ENCODE measurements at regions not wholly inside any gene's neighbourhood (a gene's known extent, or its start where the extent isn't known, plus 50 kb on each side); places are given as distances from the start of the nearest gene placed in this dataset.

DNA sequence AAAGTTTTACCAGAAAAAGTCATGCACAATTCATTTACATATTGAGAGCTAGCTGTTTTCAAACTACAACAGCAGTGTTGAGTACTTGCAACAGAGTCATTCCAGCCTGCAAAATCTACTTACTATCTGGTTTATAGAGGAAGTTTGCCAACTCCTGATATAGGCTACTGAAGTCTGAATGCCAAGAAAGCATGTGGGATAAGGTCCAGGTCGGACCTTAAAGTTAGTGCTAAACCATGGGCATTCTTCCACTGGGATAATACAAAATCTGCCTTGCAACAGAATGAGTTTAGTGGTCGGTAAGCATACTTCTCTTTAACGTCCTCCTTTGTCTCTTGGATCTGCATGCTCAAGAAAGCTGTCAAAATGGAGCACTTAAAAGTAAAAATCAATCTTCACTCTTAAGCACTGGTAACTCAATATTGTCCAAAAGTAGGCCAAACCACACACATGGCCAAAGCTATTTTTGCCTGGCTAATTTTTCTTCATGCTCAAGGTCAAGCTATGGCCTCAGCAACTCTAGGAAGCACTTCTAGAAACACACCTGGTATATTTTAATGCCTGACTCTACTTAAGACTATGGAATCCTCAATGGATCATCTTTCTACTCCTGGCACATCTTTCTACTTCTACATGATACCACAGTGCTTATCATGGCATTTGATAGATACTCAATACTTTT lies 364.9 kb upstream of the KITLG start:
- CTCF ChIA-PET, result no interaction called here
- POLR2A ChIA-PET, result no interaction called here

DNA sequence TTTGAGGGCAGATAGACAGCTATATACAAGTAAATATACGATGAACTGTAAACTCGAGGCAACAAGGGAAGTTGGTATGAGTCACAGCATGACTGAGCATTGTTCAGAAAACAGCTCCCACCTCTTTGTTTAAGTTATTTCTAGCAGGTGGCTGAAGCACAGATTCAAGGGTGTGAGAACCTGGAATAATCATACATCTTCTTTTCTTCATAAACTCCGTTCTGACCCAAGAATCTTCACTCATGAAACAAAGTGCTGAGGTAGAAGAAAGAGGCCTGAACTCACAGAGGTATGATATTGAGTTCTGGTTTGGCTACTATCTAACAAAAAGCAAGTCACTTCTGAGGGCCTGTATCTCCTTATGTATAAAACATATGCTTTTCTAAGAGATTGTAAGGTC lies 364.1 kb upstream of the KITLG start:
- POLR2A ChIA-PET, result no interaction called here
- CTCF ChIA-PET, result no interaction called here

DNA sequence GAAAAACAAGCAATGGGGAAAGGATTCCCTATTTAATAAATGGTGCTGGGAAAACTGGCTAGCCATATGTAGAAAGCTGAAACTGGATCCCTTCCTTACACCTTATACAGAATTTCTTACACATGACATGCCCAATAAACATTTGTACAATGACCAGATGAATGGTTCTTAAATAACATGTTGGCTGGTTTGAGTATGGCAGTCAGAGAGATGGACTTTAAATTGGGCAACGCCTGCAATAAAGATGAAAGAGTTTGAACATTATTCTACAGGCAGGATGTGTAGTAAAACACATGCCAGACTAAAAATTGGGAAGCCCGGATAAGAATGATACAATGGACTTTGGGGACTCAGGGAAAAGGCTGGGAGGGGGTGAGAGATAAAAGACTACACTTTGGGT lies 360.6 kb upstream of the KITLG start:
- ChIA-PET POLR2A (no interaction called here), CTCF (no interaction called here)

DNA sequence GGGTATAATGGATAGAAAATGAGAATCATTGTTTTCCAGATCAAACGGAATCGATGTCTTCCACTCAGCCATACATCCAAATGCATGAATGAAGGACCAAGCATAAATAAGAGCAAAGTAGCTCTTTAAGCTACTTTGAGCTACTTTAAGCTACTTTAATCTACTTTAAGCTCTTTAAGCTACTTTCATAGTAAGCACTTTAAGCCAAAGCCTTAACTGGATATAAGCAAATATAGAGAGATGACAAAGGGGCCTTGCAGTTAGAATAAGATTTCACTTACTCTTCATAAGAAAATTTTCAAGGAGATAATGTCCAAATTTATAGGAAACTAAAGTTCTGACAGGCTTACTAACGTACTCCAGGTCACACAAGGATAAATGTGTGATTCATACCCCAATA lies 355.6 kb upstream of the KITLG start:
- ChIA-PET CTCF (no interaction called here), POLR2A (no interaction called here)

DNA sequence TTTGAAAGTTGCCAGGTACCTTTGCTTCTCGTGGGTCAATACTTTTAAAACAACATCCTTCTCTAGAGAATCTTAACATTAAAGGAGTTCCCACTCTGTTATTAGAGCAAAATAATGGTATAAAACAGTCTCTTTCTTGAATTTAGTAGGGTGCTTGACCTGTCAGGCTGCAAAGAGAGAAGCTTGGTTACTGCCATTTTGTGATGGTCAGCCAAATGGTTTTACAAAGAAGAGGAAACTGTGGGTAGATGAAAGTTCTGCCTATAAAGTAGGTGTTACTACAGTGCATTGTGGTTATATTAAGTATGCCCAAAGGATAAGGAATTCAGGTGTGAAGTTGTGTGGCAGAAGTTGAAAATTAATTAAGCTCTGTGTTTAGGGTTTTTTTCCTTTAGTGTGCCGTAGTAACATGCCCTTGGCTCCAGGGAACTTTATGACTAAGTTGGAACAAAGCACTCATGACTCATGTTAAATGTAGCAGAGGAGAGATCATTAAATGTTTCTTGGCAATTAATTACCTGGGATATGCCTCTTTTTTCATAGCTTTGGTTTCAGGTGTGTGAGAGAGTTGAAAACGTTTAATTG lies 354.0 kb upstream of the KITLG start:
- ChIA-PET POLR2A (no interaction called here), CTCF (no interaction called here)

DNA sequence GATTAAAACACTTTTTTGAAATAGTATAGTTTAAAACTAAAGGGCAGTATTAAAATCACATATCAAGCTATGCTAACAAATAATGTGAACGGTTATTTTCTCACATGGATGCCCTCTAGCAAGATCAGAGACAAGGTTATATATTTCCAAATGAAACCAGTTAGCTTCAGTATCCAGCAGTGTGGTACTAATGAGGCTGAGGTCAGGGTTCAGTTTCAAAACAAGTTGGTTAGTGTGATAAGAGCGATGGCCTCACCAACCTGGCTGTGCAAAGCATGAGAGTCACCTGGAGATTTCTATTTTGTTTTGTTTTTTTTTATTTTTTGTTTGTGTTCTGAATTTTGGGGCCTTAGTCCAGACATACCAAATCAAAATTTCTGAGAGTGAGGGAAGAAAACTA lies 352.2 kb upstream of the KITLG start:
- POLR2A ChIA-PET, result no interaction called here
- CTCF ChIA-PET, result no interaction called here

DNA sequence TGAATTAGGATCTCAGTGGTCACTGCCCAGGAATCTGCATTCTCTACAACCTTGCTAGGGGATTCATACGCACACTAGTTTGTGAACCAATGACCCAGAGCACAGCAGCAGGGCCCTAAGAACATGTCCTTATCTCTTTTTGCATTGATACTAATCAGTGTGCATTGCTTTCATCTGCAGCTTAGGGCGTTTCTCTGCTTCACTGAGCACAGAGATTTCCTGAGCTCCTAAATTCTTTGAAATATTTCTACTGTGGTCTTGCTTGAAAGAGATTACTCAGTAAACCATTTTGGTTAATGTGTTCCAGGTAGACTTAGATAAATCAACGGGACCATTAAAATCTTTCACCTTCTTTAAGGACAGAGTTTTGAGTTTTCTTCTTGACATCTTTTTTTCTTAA lies 351.3 kb upstream of the KITLG start:
- CTCF ChIA-PET, result no interaction called here
- POLR2A ChIA-PET, result no interaction called here

DNA sequence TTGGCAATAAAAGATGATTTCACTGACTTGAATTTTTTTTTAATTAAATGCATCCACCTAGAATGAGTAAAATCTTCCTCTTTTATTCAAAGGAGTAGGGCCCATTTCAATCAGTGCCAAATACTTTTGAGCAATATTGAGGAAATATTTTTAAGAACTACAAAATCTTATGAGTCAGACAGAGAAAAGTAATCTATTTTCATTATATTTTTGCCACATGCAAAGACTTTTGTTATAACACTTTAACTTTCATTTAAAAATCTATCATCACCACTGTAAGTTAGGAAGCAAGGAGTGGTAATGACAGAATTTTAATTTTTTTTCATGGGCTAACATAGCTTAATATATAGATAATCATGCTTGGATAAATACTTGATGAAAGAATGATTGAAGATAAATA lies 345.2 kb upstream of the KITLG start:
- ChIA-PET POLR2A (no interaction called here), CTCF (no interaction called here)

DNA sequence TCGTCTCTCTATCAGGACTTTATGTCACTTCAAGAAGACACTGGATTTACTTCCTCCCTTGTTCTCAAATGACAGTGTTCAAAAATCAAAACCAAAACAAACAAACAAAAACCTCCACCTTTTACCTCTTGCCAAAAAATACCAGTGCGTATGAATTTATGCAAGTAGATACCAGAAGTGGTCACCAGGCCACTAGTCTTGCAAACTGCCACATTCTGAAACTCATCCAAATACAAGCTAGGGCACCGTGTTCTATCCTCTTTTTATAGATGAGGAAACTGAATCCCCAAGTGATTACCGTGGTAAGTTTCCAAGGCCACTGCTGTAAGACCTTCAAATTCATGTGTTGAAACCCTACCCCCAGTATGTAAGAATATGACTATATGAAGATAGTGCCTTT lies 343.9 kb upstream of the KITLG start:
- ChIA-PET POLR2A (no interaction called here), CTCF (no interaction called here)

DNA sequence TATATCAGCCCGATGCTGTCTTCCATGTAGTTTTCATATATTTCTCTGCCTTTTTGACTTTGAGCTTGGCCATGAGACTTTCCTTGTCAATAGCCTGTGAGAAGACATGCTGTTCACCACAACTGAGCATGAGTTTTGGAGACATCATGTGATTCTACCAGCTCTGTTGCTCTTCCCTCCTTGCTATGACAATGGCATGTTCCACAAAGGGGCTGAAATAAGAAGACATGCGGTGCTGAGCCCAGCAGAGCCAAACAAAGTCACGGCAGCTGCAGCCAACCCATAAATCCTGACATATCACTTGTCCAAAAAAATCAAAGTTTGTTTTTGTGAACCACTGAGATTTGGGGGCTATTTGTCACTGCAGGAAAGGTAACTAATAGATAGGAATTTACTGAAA lies 343.4 kb upstream of the KITLG start:
- CTCF ChIA-PET, result no interaction called here

DNA sequence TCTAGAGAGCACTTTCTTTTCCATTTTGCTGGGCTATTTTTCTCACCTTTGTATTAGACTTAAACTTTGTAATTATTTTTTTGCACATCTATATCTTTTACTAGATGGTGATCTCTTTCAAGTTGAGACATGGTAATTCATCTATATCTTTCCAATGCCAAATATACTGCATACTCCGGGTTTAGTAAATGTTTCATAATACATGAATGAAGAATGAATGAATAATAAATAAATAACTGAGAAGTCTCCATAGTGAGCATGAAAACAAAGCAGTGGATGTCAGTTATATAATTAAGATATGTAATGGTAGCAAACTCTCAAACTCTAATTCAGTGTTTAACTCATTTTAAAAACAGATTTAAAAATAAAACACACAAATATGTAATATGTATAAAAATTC lies 342.5 kb upstream of the KITLG start:
- ChIA-PET CTCF (no interaction called here), POLR2A (no interaction called here)

More for the DNA sequence above, 343.4 kb upstream of the KITLG start:
- POLR2A ChIA-PET, result no interaction called here

DNA sequence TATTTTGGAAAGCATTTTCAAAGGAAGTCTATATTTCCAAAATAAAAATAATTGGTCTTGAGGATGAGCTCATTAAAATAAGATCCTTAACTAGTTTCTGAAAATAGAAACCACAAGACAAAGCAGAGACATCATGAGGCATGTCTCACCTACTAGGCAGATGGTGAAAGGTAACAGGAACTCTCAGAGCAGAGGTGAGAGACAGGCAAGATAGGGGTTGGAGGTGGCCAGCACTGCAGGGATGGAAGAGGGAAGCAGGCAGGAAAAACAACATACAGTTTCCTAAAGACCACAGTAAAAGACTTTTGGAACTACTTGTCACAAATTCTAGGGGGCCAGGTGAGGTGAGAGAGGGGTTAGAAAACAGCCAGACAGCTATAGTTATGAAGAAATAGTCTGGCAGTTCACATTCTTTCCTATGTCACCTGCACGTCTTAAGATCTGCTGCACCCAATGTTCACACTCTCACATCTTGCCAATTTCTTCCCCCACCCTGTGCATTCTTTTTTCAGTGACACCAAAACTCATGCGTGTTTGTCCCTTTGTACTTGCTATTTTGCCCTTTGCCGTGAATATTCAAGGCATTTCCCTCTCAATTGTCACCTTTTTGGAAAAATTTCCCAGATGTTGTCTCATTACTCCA lies 341.7 kb upstream of the KITLG start:
- POLR2A ChIA-PET, result no interaction called here
- CTCF ChIA-PET, result no interaction called here

DNA sequence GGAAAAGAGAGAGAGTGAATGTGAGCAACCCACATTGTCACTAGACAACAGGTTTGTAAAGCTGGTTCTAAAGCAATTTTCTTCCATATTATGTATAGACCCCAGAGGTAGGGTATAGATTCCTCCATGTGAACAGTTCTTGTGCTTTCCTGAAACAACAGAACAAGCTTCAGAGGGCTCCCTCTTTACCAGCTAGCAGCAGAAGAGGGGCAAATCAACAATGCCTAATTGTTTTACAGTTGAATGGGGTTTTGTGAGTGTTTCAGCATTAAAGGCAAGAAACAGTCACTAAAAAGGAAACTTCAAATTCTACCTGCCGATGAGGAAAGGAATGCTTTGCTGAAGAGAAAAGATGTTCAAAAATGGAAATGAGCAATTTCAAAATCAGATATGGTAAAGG lies 341.2 kb upstream of the KITLG start:
- ChIA-PET CTCF (interaction anchor here (0.7 kb wide), 2 partner anchors 14 to 426 kb away, joined by 3 to 4 read pairs; no protein-coding TSS in a partner anchor), POLR2A (no interaction called here)

DNA sequence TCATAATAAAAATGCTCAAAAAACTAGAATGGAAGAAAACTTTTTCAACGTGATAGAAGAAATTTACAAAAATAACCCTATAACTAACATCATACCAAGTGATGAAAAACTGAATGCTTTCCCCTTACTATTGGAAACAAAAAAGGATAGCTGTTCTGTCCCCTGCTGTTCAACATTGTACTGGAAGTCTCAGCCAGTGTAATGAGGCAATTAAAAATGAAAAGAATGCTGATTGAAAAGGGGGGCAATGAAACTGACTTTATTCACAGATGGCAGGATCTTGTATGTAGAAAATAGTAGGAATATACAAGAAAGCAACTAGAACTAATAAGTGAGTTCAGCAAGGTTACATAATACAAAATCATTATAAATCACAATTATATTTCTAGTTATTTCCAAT lies 337.9 kb upstream of the KITLG start:
- CTCF ChIA-PET, result no interaction called here
- POLR2A ChIA-PET, result no interaction called here

DNA sequence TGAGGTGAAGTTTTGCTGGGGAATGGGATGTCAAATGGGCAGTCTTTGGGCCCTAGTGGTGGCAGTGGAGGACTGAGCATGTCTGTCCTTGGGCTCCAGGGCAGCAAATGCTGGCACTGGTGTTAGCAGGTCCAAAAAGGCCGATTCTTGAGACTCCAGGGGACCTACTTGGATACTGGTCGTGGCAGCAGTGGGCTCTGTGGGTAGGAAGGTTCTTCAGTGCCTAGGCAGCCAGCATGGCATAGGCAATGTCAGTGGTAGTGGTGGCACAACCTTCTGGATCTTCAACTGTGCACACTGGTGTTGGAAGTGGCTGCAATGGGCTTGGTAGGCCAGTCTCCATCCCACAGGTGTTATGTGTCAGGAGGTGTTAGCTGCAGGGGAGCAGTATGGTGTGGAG lies 334.7 kb upstream of the KITLG start:
- POLR2A ChIA-PET, result no interaction called here

DNA sequence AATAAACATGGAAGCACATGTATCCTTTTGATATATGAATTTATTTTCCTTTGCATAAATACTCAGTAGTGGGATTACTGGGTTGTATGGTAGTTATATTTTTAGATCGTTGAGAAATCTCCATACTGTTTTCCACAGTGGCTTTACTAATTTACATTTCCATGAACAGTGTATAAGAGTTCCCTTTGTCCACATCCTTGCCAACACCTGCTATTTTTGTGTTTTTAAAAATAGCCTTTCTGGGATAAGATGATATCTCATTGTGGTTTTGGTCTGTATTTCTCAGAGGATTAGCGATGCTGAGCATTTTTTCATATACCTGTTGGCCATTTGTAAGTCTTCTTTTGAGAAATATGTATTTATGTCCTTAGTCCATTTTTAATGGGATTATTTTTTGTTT lies 329.2 kb upstream of the KITLG start:
- POLR2A ChIA-PET, result no interaction called here
- CTCF ChIA-PET, result no interaction called here

More for the DNA sequence above, 334.7 kb upstream of the KITLG start:
- CTCF ChIA-PET, result no interaction called here

DNA sequence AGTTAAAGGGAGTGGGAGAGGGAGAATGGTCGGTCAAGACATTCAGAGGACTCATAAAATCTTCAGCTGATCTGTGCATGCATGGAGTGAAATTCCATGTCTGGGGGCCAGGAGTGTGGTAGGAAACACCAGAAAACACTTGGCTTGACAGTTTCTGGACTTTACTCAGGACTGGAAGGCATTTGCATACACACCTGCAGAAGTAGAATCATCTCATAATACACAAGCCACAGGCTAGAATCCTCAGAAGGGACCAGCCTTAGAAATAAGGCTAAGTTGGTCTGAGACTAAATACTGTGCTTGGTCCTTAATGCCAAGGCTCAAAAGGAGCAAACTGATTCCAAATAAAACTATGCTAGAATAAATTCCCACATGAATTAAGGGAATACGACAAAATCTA lies 328.1 kb upstream of the KITLG start:
- ChIA-PET CTCF (no interaction called here), POLR2A (no interaction called here)

DNA sequence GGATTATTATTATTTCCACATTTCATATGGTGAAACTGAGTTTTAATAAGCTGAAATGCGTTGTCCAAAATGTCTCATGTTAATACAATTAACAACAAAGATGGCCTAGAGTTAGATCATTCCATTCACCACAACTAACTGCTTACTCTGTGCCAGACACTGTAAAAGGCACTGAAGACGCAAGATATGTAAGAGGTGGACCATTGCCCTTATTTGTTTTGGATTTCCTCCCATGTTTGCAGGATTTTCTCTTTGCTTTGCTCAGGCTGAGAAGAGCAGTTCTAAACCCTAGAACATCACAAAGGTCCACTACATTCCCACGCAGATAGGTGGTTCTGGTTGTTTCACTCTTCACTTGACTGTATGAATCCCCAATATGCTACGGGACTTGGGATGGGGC lies 324.4 kb upstream of the KITLG start:
- CTCF ChIA-PET, result no interaction called here

DNA sequence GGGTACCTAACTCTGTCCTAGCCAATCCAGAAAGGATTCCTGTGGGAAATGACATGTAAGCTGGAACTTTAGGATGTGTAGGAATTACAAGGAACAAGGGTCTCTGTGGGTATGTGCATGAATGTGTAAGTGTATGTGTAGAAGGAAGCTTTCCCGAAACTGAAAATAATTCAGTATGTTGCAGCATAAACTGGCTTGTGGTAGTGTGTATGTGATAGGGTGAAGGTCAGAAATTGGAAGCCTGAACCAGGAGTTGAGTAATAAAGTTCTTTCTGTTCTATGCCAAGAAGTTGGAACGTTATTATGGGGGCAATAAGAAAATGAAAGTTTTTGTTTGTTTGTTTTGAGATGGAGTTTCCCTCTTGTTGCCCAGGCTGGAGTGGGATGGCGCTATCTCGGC lies 323.1 kb upstream of the KITLG start:
- POLR2A ChIA-PET, result no interaction called here
- CTCF ChIA-PET, result no interaction called here

More for the DNA sequence above, 324.4 kb upstream of the KITLG start:
- POLR2A ChIA-PET, result no interaction called here

DNA sequence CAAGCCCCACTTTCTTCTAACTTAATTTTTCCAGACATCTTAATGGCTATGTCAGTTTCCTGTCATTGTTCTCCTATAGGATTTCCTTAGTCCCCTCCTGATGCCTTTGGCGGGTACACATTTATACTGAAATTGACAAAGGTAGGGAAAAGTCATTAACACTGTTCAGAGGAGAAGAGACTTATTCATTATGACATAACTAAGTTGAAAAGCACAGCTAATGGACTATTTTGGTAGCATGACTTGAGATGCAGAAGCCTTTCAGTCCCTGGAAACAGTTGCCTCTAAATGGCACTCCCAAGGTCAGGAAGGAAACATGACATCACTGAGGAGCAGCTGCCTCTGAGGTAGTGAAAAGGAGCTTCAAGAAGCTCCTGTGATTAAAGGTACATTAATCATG lies 317.5 kb upstream of the KITLG start:
- ChIA-PET POLR2A (no interaction called here), CTCF (no interaction called here)

DNA sequence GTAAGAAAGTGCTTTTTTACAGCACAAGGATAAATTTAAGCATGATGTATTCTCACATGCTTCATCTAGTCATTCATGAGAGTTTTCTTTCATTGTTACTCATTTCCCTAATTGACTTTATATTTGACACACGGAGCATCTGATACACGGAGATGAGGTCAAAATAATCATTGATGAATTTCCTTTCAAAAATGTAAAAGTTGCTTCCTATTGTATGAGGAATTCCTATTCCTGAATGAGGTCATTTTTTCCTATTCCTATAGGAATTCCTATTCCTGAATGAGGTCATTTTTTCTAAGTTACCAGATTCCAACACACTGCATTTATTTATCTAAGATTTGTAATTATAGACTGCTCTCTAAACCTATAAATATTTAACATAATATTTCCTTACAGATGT lies 316.7 kb upstream of the KITLG start:
- CTCF ChIA-PET, result no interaction called here
- POLR2A ChIA-PET, result no interaction called here

DNA sequence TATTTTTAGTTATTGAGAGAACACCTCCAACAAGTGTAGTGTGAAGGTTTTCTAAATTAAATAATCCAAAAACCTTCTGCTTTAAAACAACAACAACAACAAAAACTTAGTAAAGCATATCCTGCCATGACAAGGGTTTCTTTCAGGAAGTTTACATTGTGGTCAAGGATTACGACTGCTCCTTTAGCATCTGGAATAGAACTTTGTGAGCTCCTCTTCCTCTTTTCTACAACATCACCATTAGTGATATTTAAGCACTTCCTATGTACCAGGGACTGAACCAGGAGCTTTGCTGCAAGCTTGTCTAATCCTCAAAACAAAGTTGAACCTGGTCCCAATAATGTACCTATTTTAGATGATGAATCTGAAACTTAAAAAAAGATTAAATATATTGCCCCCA lies 315.4 kb upstream of the KITLG start:
- POLR2A ChIA-PET, result no interaction called here
- CTCF ChIA-PET, result no interaction called here
